GM19372 (cell line): ENCODE measurements at regions not wholly inside any gene's neighbourhood (a gene's known extent, or its start where the extent isn't known, plus 50 kb on each side); places are given as distances from the start of the nearest gene placed in this dataset.

Source experiments
- ATAC-seq: cut with Tn5 transposase; IDR thresholded peaks from one replicate; pipeline ENCODE4 v1.9.1; 2021; ENCODE audit warnings: mild to moderate bottlenecking, low read depth, moderate library complexity; ENCODE audit not compliant: unreplicated experiment

- ATAC-seq = no peak
Observed at GRCh38 chr4:17128268-17128667, 229.8 kb upstream of the LDB2 start.

DNA sequence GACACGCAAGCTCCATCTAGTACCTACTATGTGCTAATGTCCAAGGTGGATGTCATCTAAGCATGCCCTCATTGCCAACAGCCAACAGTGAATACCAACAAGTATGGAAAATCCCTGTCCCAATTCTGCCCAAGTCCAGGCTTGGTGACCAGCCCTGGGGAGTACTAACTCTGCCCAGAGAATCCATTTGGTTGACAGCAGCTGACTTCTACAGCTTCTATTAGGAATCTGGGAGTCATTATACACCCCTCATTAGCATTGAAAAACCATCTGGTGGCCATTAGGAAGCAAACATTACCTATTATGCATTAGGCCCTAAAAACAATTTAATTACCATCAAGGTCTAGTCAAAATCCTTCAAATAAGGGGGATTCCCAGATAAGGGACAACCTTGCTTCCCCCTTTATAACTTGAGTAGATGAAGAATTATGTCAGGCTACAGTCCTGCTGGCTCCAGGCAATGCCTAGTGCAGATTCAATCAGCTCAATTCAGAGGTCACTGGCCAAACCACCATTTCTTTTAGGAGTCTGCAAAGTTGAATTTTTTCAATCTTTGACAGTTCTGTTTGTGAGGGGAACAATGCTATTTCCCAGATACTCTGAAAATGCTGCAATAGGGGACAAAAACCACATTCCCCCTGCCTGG lies 228.0 kb upstream of the LDB2 start:
- ATAC-seq = no peak

DNA sequence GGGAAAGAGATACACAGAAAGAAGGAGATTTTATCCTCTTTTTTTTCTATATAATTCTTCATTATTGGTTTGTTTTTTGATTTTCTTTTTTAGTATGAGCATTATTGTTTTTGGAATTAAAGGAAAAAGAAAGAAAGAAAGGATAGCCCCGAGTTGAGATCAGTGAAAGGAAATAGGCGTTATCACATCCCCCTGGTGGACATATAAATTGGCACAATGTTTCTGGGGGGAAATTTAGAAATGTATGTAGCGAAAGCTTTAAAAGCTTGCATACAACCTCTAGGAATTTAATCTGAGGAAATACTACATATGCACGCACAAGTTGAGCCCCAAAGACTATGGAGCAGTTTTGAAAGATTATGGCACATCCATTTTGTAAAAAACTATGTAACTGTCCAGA lies 226.3 kb upstream of the LDB2 start:
- no peak for ATAC-seq

- ATAC-seq = no peak
Observed at GRCh38 chr4:17120761-17121160, 222.3 kb upstream of the LDB2 start.

DNA sequence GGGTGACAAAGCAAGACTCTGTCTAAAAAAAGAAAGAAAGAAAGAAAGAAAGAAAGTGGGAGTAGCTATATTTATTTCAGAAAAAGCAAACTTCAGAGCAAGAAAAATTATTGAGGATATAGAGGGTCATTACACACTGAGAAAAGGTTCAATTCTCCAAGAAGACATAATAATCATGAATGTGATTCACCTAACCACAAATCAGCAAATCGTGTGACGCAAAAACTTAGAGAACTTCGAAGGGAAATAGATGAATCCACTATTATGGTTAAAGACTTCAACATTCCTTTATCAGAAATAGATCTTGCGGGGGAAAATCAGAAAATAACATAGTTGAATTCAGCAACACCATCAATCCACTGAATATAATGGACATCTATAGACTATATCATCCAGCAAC lies 219.3 kb upstream of the LDB2 start:
- no peak for ATAC-seq

- no peak for ATAC-seq
Observed at GRCh38 chr4:17115583-17115982, 217.1 kb upstream of the LDB2 start.

- no peak for ATAC-seq
Observed at GRCh38 chr4:17112292-17112659, 213.8 kb upstream of the LDB2 start.

- no peak for ATAC-seq
Observed at GRCh38 chr4:17109126-17109525, 210.7 kb upstream of the LDB2 start.

DNA sequence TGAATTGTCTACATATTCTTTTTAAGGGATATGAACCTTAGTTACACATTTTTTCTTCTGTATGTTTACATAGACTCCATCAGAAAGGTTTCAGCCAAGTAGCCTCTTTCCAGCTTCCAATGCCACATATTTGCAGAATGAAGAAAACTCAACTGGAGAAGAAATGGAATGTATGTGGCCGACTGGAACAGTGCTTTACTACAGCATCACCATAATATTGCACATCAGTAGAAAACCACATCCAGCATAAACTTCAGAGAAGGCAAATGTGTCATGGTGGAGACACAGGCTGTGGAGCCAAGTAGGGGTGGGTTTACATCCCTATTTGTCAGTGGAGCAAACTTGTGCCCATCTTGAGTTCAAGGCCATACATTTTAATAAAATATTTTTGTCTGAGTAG lies 204.8 kb upstream of the LDB2 start:
- ATAC-seq = no peak

GRCh38 chr4:17098996-17099395 lies 200.6 kb upstream of the LDB2 start:
- ATAC-seq = no peak

DNA sequence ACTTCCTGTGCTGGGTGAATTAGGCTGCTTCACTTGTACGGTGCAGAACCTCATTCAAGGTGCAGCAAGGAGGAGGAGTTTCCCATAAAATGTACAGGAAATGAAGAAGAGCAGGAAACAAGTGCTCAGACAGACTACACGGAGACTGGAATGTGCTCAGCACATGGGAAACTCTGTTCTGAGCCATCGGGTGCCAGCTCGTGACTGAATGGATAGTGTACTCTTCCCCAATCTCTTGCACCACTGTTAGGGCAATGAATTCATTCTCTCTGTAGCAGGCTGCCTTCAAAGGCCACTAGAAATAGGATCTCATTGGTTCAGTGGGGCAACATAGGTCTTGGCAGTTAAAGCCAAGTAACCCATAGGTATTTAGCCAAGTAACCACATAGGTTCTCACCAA lies 200.0 kb upstream of the LDB2 start:
- ATAC-seq = no peak

GRCh38 chr4:17097362-17097761 lies 198.9 kb upstream of the LDB2 start:
- no peak for ATAC-seq

- no peak for ATAC-seq
Observed at GRCh38 chr4:17096692-17097091, 198.2 kb upstream of the LDB2 start.

- no peak for ATAC-seq
Observed at GRCh38 chr4:17095771-17096170, 197.3 kb upstream of the LDB2 start.

GRCh38 chr4:17094876-17095210 lies 196.4 kb upstream of the LDB2 start:
- ATAC-seq = no peak

GRCh38 chr4:17094159-17094875 lies 195.9 kb upstream of the LDB2 start:
- no peak for ATAC-seq

- ATAC-seq = peak; percentile 15
Observed at GRCh38 chr4:17093481-17093880, 195.0 kb upstream of the LDB2 start.

- peak; percentile 79 for ATAC-seq
Observed at GRCh38 chr4:17092736-17093437, 194.4 kb upstream of the LDB2 start.

- no peak for ATAC-seq
Observed at GRCh38 chr4:17091104-17091503, 192.7 kb upstream of the LDB2 start.

DNA sequence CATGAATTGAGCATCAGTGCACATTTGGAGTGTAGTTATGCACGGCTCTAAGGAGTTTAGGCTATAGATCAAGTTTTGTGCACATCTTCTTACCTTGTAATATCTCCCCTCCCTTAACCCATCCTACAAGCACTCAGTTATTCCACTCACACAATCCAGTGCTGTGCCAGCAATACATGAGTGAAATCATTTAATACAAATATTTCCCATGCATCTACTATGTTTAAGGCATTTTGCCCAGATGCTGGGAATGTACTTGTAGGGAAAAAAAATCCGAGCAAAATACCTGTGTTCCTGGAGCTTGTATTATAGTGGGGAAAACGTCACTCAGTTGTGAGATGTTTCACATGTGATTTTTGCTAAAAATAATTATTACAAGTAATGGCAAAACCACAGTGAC lies 191.6 kb upstream of the LDB2 start:
- ATAC-seq = no peak

GRCh38 chr4:17085416-17085815 lies 187.0 kb upstream of the LDB2 start:
- ATAC-seq = no peak

DNA sequence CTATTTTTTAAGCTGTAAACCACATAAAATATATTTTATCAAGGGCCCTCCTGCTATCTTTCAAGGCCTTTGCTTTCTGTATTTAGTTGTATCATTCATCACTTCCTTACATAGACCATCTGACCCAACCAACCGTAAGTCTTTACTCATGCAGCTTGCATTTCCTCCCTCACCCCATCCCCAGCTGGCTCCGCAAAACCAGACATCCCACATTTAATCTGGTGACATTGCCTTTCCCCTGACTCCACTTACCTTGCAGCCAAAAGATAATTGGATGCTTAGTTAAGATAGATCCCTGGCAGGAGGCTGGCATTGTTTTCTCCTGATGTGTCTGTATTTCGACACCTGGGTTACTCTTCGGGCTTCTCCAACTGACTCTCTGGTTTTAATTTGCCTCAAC lies 183.7 kb upstream of the LDB2 start:
- ATAC-seq = no peak
